ENCODE measurements at regions not wholly inside any gene's neighbourhood (a gene's known extent, or its start where the extent isn't known, plus 50 kb on each side); places are given as distances from the start of the nearest gene placed in this dataset.

DNA sequence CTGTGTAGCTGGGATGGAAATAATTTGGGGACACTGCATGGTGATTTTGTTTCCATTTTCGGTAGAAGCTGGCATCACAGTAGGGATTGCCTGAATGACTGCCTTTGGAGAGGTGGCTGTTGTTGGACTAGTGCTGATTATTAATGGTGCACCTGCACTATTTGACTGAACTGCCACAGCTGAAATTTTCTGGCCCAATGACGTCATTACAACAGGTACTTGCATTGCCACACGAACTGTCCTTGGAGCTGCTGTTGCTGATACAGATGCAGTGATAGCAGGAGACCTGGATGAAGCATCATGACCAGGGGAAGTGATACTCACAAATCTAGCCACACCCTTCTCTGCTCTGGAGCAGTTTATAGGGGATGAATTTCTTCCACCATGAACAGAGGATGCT, 95.6 kb upstream of the FOXC1 start:
- no peak for DNase-seq (ENCODE audit: low spot score)

DNA sequence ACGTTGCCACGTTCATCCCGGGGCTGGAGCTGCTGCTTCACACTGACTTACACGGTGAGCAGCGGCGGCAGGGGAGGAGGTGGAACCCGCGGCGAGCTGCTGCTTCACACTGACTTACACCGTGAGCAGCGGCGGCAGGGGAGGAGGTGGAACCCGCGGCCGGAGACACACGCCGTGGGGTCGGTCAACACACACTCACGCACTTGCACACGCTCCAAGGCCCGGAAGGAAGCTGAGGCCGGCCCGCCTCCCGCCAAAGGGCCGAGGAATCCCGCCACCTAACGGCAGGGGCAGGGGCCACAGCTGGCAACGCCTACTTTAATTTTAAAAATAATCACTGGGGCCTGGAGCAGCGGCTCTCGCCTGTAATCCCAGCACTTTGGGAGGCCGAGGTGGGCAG, 94.4 kb upstream of the FOXC1 start:
- DNase-seq (ENCODE audit: low spot score), result peak; percentile 33

GRCh38 chr6:1515781-1516180, 93.9 kb upstream of the FOXC1 start:
- no peak for DNase-seq (ENCODE audit: low spot score)

GRCh38 chr6:1516742-1517520, 92.8 kb upstream of the FOXC1 start:
- DNase-seq (ENCODE audit: low spot score), result peak; percentile 34

DNA sequence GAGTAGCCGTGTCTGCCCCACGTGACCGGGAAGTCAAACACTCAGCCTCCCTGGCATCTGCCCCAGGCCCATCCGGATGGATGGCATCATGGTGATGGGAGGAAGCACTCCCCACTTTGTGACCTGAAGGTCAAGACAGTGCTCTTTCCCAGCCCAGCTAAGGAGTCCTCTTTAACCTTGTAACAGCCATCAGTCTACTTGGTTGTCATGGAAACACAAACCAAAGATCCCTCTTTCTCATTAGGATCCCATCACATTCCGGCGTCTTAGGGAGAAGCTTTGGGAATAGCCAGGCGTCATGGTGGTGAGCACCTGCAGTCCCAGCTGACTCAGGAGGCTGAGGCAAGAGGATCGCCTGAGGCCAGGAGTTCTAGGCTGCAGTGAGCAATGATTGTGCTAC, 90.9 kb upstream of the FOXC1 start:
- no peak for DNase-seq (ENCODE audit: low spot score)

GRCh38 chr6:1519597-1519996, 90.1 kb upstream of the FOXC1 start:
- no peak for DNase-seq (ENCODE audit: low spot score)

DNA sequence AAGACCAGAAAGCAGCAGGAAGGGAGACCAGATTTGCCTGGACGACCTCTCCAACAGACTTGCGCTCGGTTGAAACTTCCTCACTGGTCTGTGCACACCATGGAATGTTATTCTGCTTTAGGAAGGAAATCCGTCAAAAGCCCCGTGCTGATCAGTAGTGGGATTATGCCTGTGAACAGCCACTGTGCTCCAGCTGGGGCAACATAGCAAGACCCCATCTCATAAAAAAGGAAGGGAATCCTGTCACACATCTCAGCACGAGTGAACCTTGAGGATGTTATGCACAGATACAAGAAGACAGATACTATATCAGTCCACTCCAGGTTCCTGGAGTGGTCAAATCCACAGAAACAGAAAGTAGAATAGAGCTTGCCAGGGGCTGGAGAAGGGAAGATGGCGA, 86.9 kb upstream of the FOXC1 start:
- DNase-seq (ENCODE audit: low spot score), result no peak

- no peak for DNase-seq (ENCODE audit: low spot score)
Measured at GRCh38 chr6:1524040-1524480, 85.7 kb upstream of the FOXC1 start.

DNA sequence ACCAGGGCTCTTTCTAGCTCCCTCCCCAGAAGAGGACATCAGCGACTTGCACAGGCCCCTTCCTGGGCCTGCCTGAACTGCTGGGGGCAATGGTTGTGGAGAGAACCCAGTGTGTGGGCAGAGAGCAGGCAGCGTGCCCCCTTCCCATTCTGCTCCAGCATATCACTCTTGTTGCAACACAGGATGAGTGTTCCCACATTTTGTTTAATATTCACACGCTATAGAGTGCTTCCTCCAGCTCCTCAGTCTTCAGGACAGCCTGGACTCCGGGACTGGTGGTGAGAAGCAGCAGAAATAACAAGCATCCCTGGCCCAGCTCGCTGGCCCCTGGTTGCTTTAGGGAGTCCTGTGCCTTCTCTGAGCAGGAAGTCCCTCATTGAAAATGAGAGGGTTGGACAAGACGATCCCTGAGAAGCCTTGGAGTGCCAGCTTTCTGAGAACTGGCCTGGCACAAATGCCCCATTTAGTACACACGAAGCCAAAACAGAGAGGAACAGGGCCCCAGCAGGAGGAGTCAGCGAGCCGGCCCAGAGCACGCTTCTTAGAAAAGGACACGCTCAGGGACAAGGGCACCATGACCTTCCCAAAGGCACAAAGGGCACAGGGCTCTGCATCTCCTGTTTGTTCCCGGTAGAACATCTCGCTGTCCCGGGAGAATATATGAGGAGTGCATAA, 84.2 kb upstream of the FOXC1 start:
- DNase-seq (ENCODE audit: low spot score), result no peak

GRCh38 chr6:1526398-1527072, 83.2 kb upstream of the FOXC1 start:
- DNase-seq (ENCODE audit: low spot score), result no peak

GRCh38 chr6:1527073-1527457, 82.7 kb upstream of the FOXC1 start:
- no peak for DNase-seq (ENCODE audit: low spot score)

DNA sequence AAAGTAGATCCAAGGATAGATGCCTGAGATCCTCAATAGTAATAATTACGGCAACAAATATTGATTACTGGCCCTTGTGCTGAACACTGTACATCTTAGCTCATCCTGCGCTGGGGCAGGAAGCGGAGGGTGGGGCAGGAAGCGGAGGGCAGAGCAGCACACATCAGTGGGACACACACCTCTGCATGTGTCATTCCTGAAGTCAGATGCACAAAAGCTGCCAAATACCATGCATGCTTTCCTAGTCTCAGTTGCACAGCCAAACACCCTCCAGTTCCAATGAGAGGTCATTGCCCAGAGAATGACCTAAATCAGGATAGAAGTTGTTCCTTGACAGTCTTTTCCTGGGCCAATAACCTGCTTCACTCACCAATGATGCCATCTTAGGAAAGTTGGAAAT, 74.4 kb upstream of the FOXC1 start:
- DNase-seq (ENCODE audit: low spot score), result no peak

DNA sequence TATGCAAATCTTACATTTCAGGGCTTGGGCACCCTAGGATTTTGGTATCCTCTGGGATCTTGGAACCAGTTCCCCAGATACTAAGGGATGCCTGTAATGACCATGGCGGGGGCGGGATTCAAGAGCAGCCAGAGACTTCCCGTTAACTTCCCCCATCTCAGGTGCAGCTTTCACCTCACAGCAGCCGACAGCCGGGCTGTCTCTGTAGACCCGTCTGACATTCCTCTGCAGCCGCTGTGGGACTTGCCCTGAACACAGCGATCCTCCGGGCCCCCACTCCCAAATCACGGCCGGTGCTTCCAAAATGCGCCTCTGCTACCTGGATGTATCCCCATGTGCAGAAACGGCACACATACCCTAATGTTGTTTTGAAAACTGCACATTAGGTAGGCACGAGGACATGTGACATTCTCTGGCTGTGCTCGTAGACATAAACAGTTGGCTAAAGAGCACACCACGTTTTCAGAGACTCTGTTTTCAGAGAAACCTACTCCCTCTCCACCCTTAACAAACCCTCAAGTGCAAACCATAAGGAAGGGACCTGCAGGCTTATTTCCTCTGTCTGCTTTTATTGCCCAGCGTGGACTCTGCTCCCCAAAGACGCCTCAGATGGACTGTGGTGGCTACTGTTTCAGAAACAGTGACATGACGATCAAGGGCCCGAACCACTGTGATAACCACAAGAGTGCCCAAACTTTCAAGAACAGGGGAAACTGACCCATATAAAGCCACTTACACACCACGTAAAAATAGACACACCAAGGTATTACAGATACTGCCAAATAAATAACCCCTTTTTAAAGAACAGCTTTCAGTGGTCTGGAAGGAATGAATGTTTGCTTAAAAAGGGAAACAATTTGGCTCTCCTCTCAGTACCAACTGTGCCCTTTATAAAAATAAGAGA, 72.9 kb upstream of the FOXC1 start:
- no peak for DNase-seq (ENCODE audit: low spot score)

DNA sequence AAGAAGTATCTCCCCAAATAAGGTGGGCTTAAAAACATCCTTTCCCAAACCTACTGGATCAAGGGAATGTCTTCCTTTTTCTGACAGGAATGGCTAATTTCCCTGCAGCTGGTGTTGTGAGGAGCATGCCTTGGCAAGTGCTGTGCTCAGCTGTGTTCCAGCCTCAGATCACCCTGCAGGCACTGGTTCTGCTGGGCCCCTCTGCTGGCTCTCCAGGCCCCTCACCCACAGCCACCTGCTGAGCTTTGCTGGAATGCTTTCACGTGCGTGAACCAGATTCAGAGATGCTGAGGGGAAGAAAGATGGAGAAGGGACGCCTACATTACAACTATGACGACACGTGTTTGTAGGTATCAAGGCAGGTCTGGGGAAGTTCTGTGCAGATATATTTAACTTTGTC, 71.3 kb upstream of the FOXC1 start:
- DNase-seq (ENCODE audit: low spot score), result no peak

GRCh38 chr6:1538810-1539478, 70.8 kb upstream of the FOXC1 start:
- DNase-seq (ENCODE audit: low spot score), result no peak

DNA sequence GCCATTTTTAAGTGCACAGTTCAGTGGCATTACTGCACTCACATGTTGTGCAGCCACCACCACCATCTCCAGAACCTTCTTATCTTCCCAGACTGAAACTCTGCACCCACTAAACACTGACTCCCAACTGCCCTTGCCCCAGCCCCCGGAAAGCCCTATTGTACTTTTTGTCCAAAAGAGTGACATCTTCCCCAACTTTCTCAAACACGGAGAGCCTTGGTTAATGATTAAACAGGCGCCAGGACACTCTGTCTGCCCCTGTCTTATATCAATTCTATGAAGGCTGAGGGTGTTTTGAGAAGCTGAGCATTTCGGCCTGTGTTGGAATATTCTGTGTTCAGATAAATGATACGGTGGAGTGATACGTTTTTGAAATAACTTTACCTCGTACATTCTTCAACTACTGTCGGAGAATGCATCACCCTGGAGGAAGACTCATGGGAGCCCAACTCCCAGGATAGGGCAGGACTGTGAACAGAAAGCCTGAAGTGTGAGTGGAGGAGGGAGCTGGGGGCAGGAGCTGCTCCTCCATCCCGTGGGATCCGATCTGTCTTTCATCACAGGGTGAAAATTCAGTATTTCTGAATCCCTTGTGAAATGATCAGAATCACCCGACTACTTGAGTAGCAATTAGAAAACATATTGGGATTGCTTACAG, 68.7 kb upstream of the FOXC1 start:
- DNase-seq (ENCODE audit: low spot score), result no peak

- no peak for DNase-seq (ENCODE audit: low spot score)
Measured at GRCh38 chr6:1542335-1542734, 67.4 kb upstream of the FOXC1 start.

- DNase-seq (ENCODE audit: low spot score), result no peak
Measured at GRCh38 chr6:1542764-1543163, 67.0 kb upstream of the FOXC1 start.

DNA sequence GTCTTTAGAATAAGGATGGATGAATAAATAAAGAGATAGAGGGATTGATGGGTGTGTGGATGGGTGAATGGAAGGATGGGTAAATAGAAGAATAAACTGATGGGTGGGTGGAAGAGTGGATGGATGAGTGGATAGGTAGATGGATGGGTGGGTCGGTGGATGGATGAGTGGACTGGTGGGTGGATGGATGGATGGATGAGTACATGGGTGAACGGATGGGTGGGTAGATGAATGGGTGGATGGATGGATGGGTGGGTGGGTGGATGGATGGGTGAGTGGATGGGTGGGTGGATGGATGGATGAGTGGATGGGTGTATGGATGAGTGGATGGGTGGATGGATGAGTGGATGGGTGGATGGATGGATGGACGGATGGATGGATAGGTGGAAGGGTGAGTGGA, 65.7 kb upstream of the FOXC1 start:
- no peak for DNase-seq (ENCODE audit: low spot score)

DNA sequence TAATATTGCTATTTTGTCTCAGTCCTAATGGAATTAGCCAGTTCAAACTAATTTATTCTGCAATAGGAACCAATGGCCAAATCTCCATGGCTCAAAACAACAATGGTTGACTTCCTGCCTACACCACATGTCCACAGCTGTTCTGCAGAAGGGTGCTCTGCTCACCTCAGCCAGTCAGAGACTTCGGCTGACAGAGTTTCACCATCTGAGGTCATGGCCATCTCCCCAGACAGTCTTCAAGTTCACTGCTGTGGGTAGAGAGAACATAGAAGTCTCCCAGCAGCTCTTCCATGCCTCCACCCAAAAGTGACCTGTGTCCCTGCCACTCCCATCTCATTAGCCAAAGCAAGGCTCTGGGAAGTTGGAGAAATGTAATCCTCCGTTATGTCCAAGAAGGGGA, 65.1 kb upstream of the FOXC1 start:
- no peak for DNase-seq (ENCODE audit: low spot score)

GRCh38 chr6:1545654-1546053, 64.1 kb upstream of the FOXC1 start:
- no peak for DNase-seq (ENCODE audit: low spot score)

Data from SK-N-DZ (cell line).